ENCODE measurements at regions not wholly inside any gene's neighbourhood (a gene's known extent, or its start where the extent isn't known, plus 50 kb on each side); places are given as distances from the start of the nearest gene placed in this dataset.

GRCh38 chr10:8350250-8350967, 295.9 kb downstream of the GATA3 start:
- Histone ChIP-seq H3K27me3 (ENCODE audit: insufficient read depth, low read depth) (no peaks in the 10 kb centered on the region), H3K27ac (peak overlapping the region; percentile 69), H4K20me1 (ENCODE audit: insufficient read depth) (no peaks in the 10 kb centered on the region), H3F3A (ENCODE audit: insufficient read depth, low read depth) (peaks cover 6% of the 10 kb centered on the region; the same call in 1 of the 2 replicates), H3K79me2 (ENCODE audit: low read depth) (no peaks in the 10 kb centered on the region), H3K4me2 (peak overlapping the region; percentile 35), H3K9me3 (ENCODE audit: insufficient read depth, low read depth) (no peaks in the 10 kb centered on the region; the same call in 1 of the 2 replicates), H3K36me3 (ENCODE audit: low read depth) (no peaks in the 10 kb centered on the region), H3K4me3 (no peak overlapping the region), H3K9me2 (ENCODE audit: insufficient read depth) (no peaks in the 10 kb centered on the region), H2AFZ (peak overlapping the region; percentile 25; the same call in 1 of the 2 replicates), H3K4me1 (replicated peaks; ENCODE audit: insufficient read depth) (peaks cover 14% of the 10 kb centered on the region)
- POLR2A ChIA-PET (ENCODE audit: unreplicated experiment): no interaction called here
- BruUV-seq (replicated peaks): no TSS peak
- DNase-seq: peak in 1 of 2 experiments; percentile 64
- CTCF ChIA-PET: no interaction called here
- intact Hi-C loops (cut with micrococcal nuclease; ENCODE audit: unreplicated experiment): no loop called here
- TF ChIP-seq EZH2 (IDR thresholded peaks at IDR 0.05; ENCODE audit: low read depth) (no peak), CTCF (conservative IDR thresholded peaks at IDR 0.05) (no peak)

GRCh38 chr10:8352171-8353075, 297.9 kb downstream of the GATA3 start:
- Histone ChIP-seq H3K36me3 (ENCODE audit: low read depth) (no peaks in the 10 kb centered on the region), H3K4me2 (no peak overlapping the region), H3K9me3 (ENCODE audit: insufficient read depth, low read depth) (no peaks in the 10 kb centered on the region; the same call in 1 of the 2 replicates), H3K27me3 (ENCODE audit: insufficient read depth, low read depth) (no peaks in the 10 kb centered on the region), H3K4me1 (replicated peaks; ENCODE audit: insufficient read depth) (peaks cover 14% of the 10 kb centered on the region), H3K79me2 (ENCODE audit: low read depth) (no peaks in the 10 kb centered on the region), H3K27ac (no peak overlapping the region), H3F3A (ENCODE audit: insufficient read depth, low read depth) (peaks cover 6% of the 10 kb centered on the region; the same call in 1 of the 2 replicates), H2AFZ (no peak overlapping the region), H4K20me1 (ENCODE audit: insufficient read depth) (no peaks in the 10 kb centered on the region), H3K9me2 (ENCODE audit: insufficient read depth) (no peaks in the 10 kb centered on the region), H3K4me3 (no peak overlapping the region)
- intact Hi-C loops (cut with micrococcal nuclease; ENCODE audit: unreplicated experiment): no loop called here
- POLR2A ChIA-PET (ENCODE audit: unreplicated experiment): no interaction called here
- TF ChIP-seq CTCF (conservative IDR thresholded peaks at IDR 0.05) (no peak), EZH2 (IDR thresholded peaks at IDR 0.05; ENCODE audit: low read depth) (no peak)
- no peak for DNase-seq
- no TSS peak for BruUV-seq (replicated peaks)
- CTCF ChIA-PET: no interaction called here

- Histone ChIP-seq H3K79me2 (ENCODE audit: low read depth) (no peaks in the 10 kb centered on the region), H2AFZ (no peak overlapping the region), H4K20me1 (ENCODE audit: insufficient read depth) (no peaks in the 10 kb centered on the region), H3K9me3 (ENCODE audit: insufficient read depth, low read depth) (no peaks in the 10 kb centered on the region), H3K4me3 (no peak overlapping the region), H3K4me1 (replicated peaks; ENCODE audit: insufficient read depth) (peaks cover 2% of the 10 kb centered on the region), H3K9me2 (ENCODE audit: insufficient read depth) (no peaks in the 10 kb centered on the region), H3K36me3 (ENCODE audit: low read depth) (no peaks in the 10 kb centered on the region), H3K27ac (no peak overlapping the region), H3K27me3 (ENCODE audit: insufficient read depth, low read depth) (no peaks in the 10 kb centered on the region), H3K4me2 (no peak overlapping the region), H3F3A (ENCODE audit: insufficient read depth, low read depth) (no peaks in the 10 kb centered on the region)
- no peak for DNase-seq
- ChIA-PET POLR2A (ENCODE audit: unreplicated experiment) (no interaction called here), CTCF (no interaction called here)
- TF ChIP-seq CTCF (conservative IDR thresholded peaks at IDR 0.05) (no peak), EZH2 (IDR thresholded peaks at IDR 0.05; ENCODE audit: low read depth) (no peak)
- no TSS peak for BruUV-seq (replicated peaks)
- intact Hi-C loops (cut with micrococcal nuclease; ENCODE audit: unreplicated experiment): no loop called here
These were observed 301.8 kb downstream of the GATA3 start for GRCh38 chr10:8356283-8356682.
